Adrenal gland (tissue), 9 donors: ENCODE measurements at regions not wholly inside any gene's neighbourhood (a gene's known extent, or its start where the extent isn't known, plus 50 kb on each side); places are given as distances from the start of the nearest gene placed in this dataset.

Source experiments
- DNase-seq, 7 donors: peaks; one replicate each; pipeline ENCODE4 v3.0.0-alpha.2; 2019 to 2020
- H3K27ac ChIP-seq, 5 donors: fragments of 200-600 bp; sonication (generic) in 4 of 5; 1 replicate in 3 of 5; 2 replicates in 2 of 5; pipeline versions ENCODE4 v1.5.1 to v1.8.0; 2016 to 2020; ENCODE audit warnings: mild to moderate bottlenecking in 1 of 5
- H3K27me3 ChIP-seq: fragments of 200-600 bp; 2 replicates; pipeline ENCODE4 v1.8.0; 2021
- H3K36me3 ChIP-seq, 2 donors: fragments of 200-600 bp; replicated peaks in 1 of 2; 1 replicate in 1 of 2; 2 replicates in 1 of 2; pipeline versions ENCODE4 v1.5.1 to v1.8.0; 2018 to 2022
- H3K4me1 ChIP-seq, 2 donors: fragments of 200-600 bp; replicated peaks in 1 of 2; 1 replicate in 1 of 2; 2 replicates in 1 of 2; pipeline versions ENCODE4 v1.5.1 to v1.8.0; 2018 to 2021
- H3K4me3 ChIP-seq, 4 donors: fragments of 200-600 bp; sonication (generic) in 3 of 4; one replicate each; pipeline ENCODE4 v1.5.1; 2016 to 2018
- H3K9me3 ChIP-seq, 3 donors: fragments of 200-600 bp; sonication (generic) in 1 of 3; replicated peaks in 1 of 3; 1 replicate in 2 of 3; 2 replicates in 1 of 3; pipeline versions ENCODE4 v1.5.1 to v1.8.0; 2016 to 2021
- CTCF ChIP-seq, 6 experiments: fragments of 450-650 bp in 4 of 6; fragments of 200-600 bp in 2 of 6; sonication (generic) in 1 of 6; IDR thresholded peaks; 1 replicate in 5 of 6; 2 replicates in 1 of 6; pipeline versions ENCODE4 v1.5.1 to v1.8.0; 2016 to 2021; ENCODE audit warnings: antibody characterized with exemption in 6 of 6, mild to moderate bottlenecking in 2 of 6, moderate library complexity in 1 of 6
- POLR2A ChIP-seq, 2 donors: fragments of 450-650 bp; IDR thresholded peaks; one replicate each; pipeline ENCODE4 v1.6.1; 2017; ENCODE audit warnings: antibody characterized with exemption in 2 of 2, mild to moderate bottlenecking in 2 of 2, moderate library complexity in 1 of 2
- WGBS, 4 donors: extraction: QIAGEN DNeasy Blood & Tissue Kit in 2 of 4; methylation state at CpG; one replicate each; pipeline versions ENCODE4 v1.1.5 to v1.1.7; 2013 to 2017; 5-methylcytosine and 5-hydroxymethylcytosine counted together
- intact Hi-C, 2 donors: fragments of 100-400 bp; cut with DNase I; formaldehyde crosslinking; loops; one replicate each; pipeline versions ENCODE4 v1.14.1 to v1.15.0; 2022 to 2023
- donor health status: healthy with polysubstance abuse.
- donor health status: Bipolar disorder and iron deficiency.
- donor health status: DM: yes; HTN: yes; CAD: no.
- donor health status: DM: no; HTN: no; CAD: no.
- donor health status: DM: no; HTN: no; CAD: no.

DNA sequence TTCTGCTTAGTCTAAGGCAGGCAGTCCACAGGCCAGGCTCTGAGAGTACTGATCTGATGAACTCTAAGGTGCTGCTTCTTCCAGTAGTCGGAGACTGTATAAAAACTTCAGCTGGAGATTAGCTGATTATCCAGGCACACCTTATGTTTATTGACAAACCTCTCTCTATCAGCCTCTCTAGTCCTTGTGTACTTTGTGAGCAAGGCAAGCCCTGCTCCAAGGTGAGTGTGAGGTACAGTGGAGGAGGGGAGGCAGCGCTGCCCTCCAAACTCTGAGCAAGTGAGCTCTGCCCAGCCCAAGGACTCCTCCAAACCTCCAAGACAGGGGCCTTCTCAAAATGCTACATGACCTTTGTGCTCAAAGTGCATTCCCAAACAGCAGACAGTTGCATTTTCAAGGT is 95.9 kb upstream of the CDKN3 start:
- H3K36me3 ChIP-seq: no peaks in the 10 kb centered on the region
- H3K4me1 ChIP-seq: no peaks in the 10 kb centered on the region
- H3K27ac ChIP-seq: no peak overlapping the region
- TF ChIP-seq POLR2A (IDR thresholded peaks at IDR 0.05) (no peak), CTCF (IDR thresholded peaks at IDR 0.05) (no peak)
- no peaks in the 10 kb centered on the region for H3K27me3 ChIP-seq
- WGBS, 4 donors: 42 to 94% (median 85%) methylated on average over 2 of the region's 2 CpGs
- DNase-seq: no peak
- H3K9me3 ChIP-seq: no peaks in the 10 kb centered on the region
- no peak overlapping the region for H3K4me3 ChIP-seq
- intact Hi-C loops: no loop called here

GRCh38 chr14:54301359-54301758 is 95.4 kb upstream of the CDKN3 start:
- Histone ChIP-seq H3K27ac (no peak overlapping the region), H3K4me1 (no peaks in the 10 kb centered on the region), H3K27me3 (no peaks in the 10 kb centered on the region), H3K9me3 (no peaks in the 10 kb centered on the region), H3K4me3 (no peak overlapping the region), H3K36me3 (no peaks in the 10 kb centered on the region)
- intact Hi-C loops: no loop called here
- TF ChIP-seq CTCF (IDR thresholded peaks at IDR 0.05): no peak
- TF ChIP-seq POLR2A (IDR thresholded peaks at IDR 0.05): no peak
- DNase-seq: no peak
- WGBS, 4 donors: 77 to 82% (median 79%) methylated on average over 7 of the region's 7 CpGs

DNA sequence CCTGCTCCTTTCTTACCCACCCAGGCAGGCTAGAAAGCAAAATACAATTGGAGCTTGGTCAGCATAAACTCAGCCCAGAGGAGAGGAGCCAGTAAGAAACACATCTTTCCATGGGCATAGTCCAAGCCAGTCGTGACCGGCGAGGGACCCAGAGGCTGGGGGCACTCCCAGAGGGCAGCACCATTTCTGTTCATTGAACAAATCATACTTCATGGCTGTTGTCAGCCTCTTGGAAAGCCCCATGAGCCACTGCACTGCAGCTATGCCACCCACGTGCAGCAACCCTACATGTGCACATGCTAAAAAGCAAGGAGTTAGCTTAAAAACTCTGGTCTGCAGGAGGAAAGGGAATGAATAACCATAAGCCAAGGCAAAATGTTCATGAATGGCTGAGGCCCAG is 90.0 kb upstream of the CDKN3 start:
- no peak overlapping the region for H3K27ac ChIP-seq
- H3K4me3 ChIP-seq: no peak overlapping the region
- WGBS, 4 donors: 68 to 81% (median 74%) methylated on average over 4 of the region's 4 CpGs
- intact Hi-C loops: no loop called here
- no peaks in the 10 kb centered on the region for H3K36me3 ChIP-seq
- no peaks in the 10 kb centered on the region for H3K4me1 ChIP-seq
- TF ChIP-seq POLR2A (IDR thresholded peaks at IDR 0.05): no peak
- no peak for TF ChIP-seq CTCF (IDR thresholded peaks at IDR 0.05)
- no peaks in the 10 kb centered on the region for H3K27me3 ChIP-seq
- DNase-seq: no peak
- H3K9me3 ChIP-seq: no peaks in the 10 kb centered on the region

DNA sequence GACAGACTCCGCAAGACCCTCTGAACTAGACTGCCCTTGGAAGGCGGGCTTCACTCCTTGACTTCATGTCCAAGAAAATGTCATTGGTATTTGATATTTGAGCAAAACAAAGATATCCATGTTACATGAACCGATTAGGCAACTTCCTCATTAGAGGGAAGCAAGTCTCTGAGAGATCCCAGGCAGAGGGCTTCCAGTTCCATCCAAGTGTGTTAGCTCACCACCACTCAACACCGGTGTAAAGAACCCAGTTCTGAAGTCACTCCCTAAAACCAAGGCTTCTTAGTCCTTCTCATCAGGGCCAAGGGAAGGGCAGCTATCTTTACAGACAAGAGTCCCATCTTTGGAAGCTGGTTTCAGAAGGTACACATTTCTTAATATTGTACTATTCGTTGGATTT is 87.2 kb upstream of the CDKN3 start:
- Histone ChIP-seq H3K27me3 (no peaks in the 10 kb centered on the region), H3K4me1 (no peaks in the 10 kb centered on the region), H3K4me3 (no peak overlapping the region), H3K9me3 (no peaks in the 10 kb centered on the region), H3K36me3 (no peaks in the 10 kb centered on the region), H3K27ac (no peak overlapping the region)
- intact Hi-C loops: no loop called here
- DNase-seq: no peak
- TF ChIP-seq CTCF (IDR thresholded peaks at IDR 0.05) (no peak), POLR2A (IDR thresholded peaks at IDR 0.05) (no peak)
- WGBS, 4 donors: 56 to 77% (median 69%) methylated on average over 5 of the region's 5 CpGs
